HUES6 (cell line): ENCODE measurements at regions not wholly inside any gene's neighbourhood (a gene's known extent, or its start where the extent isn't known, plus 50 kb on each side); places are given as distances from the start of the nearest gene placed in this dataset.
"Not testable (repeated sequence)": the region's sequence is repeated elsewhere in the genome, so short reads cannot be mapped to it uniquely, and the experiment has no call there.

ENCODE experiments used
- H3K27ac ChIP-seq: 2 replicates; pipeline ENCODE4 v1.7.0; 2013; ENCODE audit warnings: low read depth, mild to moderate bottlenecking, low read length, inconsistent platforms
- H3K27me3 ChIP-seq: 2 replicates; pipeline ENCODE4 v1.6.1; 2013; ENCODE audit warnings: low read length; ENCODE audit not compliant: control insufficient read depth, insufficient read depth
- H3K36me3 ChIP-seq: 2 replicates; pipeline ENCODE4 v1.6.1; 2013; ENCODE audit warnings: low read length; ENCODE audit not compliant: control insufficient read depth, insufficient read depth
- H3K4me1 ChIP-seq: 2 replicates; pipeline ENCODE4 v1.6.1; 2013; ENCODE audit warnings: low read length; ENCODE audit not compliant: control insufficient read depth, insufficient read depth
- H3K4me3 ChIP-seq: 2 replicates; pipeline ENCODE4 v1.5.1; 2013; ENCODE audit warnings: low read depth, low read length
- H3K9ac ChIP-seq: one replicate; pipeline ENCODE4 v1.6.1; 2013; ENCODE audit warnings: mild to moderate bottlenecking, low read length
- H3K9me3 ChIP-seq: 2 replicates; pipeline ENCODE4 v1.6.1; 2013; ENCODE audit warnings: low read depth, low read length; ENCODE audit not compliant: control insufficient read depth, insufficient read depth

DNA sequence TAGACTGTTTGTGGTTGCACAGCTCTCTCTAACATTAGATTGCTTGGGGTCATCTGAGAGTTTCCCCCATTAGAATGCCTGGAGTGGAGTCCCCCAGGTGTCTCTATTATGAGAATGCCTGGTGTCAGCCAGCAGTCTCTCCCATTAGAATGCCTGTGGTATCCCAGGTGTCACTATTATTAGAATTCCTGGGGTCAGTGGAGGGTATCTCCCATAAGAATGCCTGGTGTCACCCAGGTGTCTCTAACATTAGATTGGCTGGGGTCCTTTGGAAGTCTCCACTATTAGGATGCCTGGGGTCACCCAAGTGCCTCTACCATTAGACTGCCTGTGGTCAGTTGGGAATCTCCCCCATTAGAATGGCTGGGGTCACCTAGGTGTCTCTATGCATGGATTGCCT lies 1495.1 kb downstream of the UQCRFS1 start:
- Histone ChIP-seq H3K4me1 (no peaks in the 10 kb centered on the region), H3K36me3 (no peaks in the 10 kb centered on the region), H3K27ac (no peak overlapping the region), H3K4me3 (no peak overlapping the region), H3K9ac (no peak overlapping the region), H3K27me3 (no peaks in the 10 kb centered on the region), H3K9me3 (peaks cover 70% of the 10 kb centered on the region)

DNA sequence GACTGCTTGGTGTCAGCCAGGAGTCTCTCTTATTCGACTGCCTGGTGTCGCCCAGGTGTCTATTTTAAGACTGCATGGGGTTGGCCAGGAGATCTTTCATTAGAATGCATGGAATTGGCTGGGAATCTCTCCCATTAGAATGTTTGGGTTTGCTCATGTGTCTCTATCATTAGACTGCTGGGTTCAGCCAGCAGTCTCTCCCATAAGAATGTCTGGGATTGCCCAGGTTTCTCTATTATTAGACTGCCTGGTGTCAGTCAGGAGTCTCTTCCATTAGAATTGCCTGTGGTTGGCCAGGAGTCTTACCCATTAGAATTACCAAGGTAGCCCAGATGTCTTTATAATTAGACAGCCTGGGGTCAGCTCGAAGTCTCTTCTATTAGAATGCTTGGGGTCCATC lies 1496.0 kb downstream of the UQCRFS1 start:
- Histone ChIP-seq H3K4me3 (no peak overlapping the region), H3K9me3 (peaks cover 70% of the 10 kb centered on the region)

DNA sequence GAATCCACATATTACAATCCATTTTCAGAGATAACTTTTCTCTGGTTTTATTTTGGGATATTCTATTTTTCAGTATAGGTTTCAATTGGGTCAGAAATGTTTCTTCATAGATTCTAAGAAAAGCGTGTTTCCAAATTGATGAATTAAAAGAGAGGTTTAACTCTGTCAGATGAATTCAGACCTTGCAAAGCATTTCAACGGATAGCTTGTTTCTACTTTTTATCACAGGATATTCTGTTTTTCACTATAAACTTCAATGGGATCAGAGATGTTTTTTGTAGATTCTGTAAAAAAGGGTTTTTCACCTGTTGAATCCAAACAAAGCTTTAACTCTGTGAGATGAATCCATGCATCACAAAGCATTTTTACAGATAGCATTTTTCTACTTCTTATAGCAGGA lies 1498.1 kb downstream of the UQCRFS1 start:
- Histone ChIP-seq H3K4me3 (no peak overlapping the region), H3K27ac (no peak overlapping the region), H3K9me3 (peaks cover 76% of the 10 kb centered on the region)

More for the DNA sequence above, 1496.0 kb downstream of the UQCRFS1 start:
- no peaks in the 10 kb centered on the region for H3K36me3 ChIP-seq
- H3K27ac ChIP-seq = no peak overlapping the region
- H3K27me3 ChIP-seq = no peaks in the 10 kb centered on the region
- no peaks in the 10 kb centered on the region for H3K4me1 ChIP-seq
- H3K9ac ChIP-seq = no peak overlapping the region

DNA sequence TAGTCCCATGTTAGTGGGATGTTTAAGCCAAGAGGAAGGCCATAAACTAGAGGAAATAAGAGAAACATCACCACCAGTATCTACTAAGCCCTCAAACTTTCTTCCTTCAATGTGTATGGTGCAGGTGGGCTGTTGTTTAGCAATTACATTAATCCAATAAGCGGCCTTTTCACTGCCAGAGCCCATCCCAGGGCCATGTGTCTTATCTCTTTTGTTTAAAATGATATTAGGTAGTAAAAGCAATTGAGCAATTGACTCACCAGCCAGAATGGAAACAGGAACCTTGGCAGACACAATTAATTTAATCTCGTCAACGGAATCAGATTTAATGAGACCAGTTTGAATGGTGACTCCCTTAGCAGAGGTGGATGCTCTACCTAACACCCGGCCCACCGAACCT lies 1503.5 kb downstream of the UQCRFS1 start:
- Histone ChIP-seq H3K36me3 (no peaks in the 10 kb centered on the region), H3K9ac (no peak overlapping the region), H3K4me3 (no peak overlapping the region), H3K27me3 (no peaks in the 10 kb centered on the region), H3K4me1 (no peaks in the 10 kb centered on the region), H3K27ac (no peak overlapping the region), H3K9me3 (peaks cover 69% of the 10 kb centered on the region)

More for the DNA sequence above, 1498.1 kb downstream of the UQCRFS1 start:
- no peaks in the 10 kb centered on the region for H3K36me3 ChIP-seq
- H3K9ac ChIP-seq = no peak overlapping the region
- no peaks in the 10 kb centered on the region for H3K27me3 ChIP-seq
- no peaks in the 10 kb centered on the region for H3K4me1 ChIP-seq

DNA sequence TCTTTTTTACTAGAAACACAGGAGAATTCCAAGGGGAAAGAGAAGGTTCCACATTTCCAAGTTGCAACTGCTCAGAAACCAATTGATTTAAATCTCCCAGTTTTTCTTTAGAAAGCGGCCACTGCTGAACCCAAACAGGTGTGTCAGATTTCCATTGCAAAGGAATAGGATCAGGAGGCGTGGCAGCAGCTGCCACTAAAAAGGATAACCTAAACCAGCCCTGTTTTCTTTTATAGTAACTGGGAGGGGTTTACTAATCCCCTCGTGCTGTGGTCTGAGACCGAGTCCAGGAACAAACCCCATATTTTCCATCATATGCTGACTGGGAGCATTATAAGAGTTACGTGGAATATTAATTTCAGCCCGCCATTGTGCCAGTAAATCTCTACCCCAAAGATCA lies 1504.0 kb downstream of the UQCRFS1 start:
- H3K36me3 ChIP-seq, H3K27ac ChIP-seq, H3K9ac ChIP-seq, H3K4me3 ChIP-seq, H3K27me3 ChIP-seq, H3K4me1 ChIP-seq: not testable (repeated sequence)
- peaks cover 67% of the 10 kb centered on the region for H3K9me3 ChIP-seq

DNA sequence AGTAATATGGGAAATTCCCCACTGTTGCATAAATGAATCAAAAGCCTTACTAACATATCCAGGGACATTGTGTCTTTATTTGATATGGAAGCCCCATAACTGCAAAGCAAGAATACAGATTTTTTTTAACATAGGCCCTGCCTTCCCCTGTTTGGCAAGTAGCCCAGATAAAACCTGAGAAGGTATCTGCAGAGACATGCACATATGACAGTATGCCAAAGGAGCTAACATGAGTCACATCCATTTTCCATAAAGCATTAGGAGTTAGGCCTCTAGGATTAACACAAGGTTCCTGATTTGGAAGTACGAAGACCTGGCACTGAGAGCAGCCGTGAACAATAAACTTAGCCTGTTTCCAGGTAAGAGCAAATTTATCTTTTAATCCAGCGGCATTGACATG lies 1505.9 kb downstream of the UQCRFS1 start:
- H3K9me3 ChIP-seq = peaks cover 69% of the 10 kb centered on the region
- H3K27ac ChIP-seq = not testable (repeated sequence)

DNA sequence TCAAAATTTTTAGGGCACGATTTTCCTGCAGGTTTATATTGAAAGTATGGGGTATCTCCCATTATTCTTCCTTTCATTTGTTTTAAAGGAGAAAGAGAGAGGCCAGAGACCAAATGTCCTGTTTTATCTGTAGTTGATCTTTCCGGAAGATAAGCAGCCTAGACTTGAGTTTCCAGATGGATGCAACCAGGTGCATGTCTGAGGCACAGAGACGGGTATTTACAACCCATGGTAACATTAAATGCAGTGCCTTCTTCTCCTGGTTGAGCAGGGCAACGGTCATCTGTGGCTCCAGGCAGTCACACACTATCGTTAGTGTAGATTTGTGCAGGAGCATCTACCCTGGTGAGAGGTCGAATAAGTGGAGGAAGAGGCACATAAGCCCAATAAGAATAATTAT lies 1507.1 kb downstream of the UQCRFS1 start:
- H3K27me3 ChIP-seq = no peaks in the 10 kb centered on the region
- peaks cover 68% of the 10 kb centered on the region for H3K9me3 ChIP-seq
- no peak overlapping the region for H3K27ac ChIP-seq

More for the DNA sequence above, 1505.9 kb downstream of the UQCRFS1 start:
- not testable (repeated sequence) for H3K9ac ChIP-seq, H3K4me3 ChIP-seq, H3K4me1 ChIP-seq, H3K36me3 ChIP-seq, H3K27me3 ChIP-seq

DNA sequence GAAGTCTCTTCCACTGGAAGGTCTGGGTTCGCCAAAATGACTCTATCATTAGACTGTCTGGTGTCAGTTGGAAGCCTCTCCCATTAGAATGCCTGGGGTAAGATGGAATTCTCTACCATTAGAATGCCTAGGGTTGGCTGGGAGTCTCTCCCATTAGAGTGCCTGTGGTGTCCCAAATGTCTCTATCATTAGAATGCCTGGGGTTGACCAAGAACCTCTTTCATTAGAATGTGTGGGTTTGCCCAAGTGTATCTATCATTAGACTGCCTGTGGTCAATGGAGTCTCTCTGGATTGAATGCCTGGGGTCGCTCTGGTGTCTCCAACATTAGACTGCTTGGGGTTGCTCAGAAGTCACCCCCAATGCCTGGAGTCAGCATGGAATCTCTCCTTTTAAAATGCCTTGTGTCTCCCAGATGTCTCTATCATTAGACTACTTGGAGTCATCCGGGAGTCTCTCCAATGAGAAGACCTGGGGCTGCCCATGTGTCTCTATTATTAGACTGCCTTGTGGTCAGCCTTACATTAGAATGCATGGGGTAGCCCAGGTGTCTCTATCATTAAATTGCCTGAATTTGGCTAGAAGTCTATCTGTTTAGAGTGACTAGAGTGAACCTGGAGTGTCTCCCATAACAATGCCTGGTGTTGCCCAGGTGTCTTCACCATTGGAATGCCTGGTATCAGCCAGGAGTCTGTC lies 1518.4 kb downstream of the UQCRFS1 start:
- no peaks in the 10 kb centered on the region for H3K36me3 ChIP-seq
- H3K4me1 ChIP-seq = no peaks in the 10 kb centered on the region
- peaks cover 50% of the 10 kb centered on the region for H3K9me3 ChIP-seq
- H3K27me3 ChIP-seq = no peaks in the 10 kb centered on the region; the same call in 1 of the 2 replicates
- H3K9ac ChIP-seq = no peak overlapping the region
- no peak overlapping the region for H3K4me3 ChIP-seq
- H3K27ac ChIP-seq = no peak overlapping the region

More for the DNA sequence above, 1507.1 kb downstream of the UQCRFS1 start:
- no peak overlapping the region for H3K9ac ChIP-seq
- no peaks in the 10 kb centered on the region for H3K4me1 ChIP-seq
- no peaks in the 10 kb centered on the region for H3K36me3 ChIP-seq
- H3K4me3 ChIP-seq = no peak overlapping the region

DNA sequence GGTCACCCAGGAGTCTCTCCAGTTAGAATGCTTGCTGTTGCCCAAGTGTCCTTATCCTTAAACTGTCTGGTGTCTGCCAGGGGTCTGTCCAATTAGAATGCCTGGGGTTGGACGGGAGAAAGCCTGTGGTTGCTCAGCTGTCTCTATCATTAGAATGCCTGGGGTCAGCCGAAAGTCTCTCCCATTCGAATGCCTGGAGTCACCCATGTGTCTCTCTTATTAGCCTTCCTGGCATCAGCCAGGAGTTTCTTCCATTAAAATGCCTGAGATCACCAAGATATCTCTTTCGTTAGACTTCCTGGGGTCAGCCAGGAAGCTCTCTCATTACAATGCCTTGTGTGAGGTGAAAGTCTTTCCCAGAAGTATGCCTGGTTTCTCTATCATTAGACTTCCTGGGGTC lies 1521.0 kb downstream of the UQCRFS1 start:
- Histone ChIP-seq H3K27me3 (no peaks in the 10 kb centered on the region; the same call in 1 of the 2 replicates), H3K9ac (no peak overlapping the region)

DNA sequence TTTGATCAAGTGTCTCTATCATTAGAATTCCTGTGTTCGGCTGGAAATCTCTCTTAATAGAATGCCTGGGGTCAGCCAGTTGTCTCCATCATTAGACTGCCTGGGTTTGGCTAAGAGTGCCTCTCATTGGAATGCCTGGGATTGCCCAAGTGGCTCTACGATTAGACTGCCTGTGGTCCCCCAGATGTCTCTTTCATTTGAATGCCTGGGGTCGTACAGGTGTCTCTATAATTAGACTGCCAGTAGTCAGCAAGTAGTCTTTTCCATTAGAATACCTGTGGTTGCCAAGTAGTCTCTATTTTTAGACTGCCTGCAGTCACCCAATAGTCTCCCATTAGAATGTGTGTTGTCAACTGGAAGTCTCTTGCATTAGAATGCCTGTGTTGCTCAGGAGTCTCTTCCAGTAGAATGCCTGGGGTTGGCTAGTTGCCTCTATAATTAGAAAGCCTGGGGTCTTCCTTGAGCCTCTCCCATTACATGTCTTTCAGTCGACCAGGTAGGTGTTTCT lies 1523.2 kb downstream of the UQCRFS1 start:
- H3K9ac ChIP-seq = no peak overlapping the region
- H3K27ac ChIP-seq = no peak overlapping the region
- no peaks in the 10 kb centered on the region; the same call in 1 of the 2 replicates for H3K27me3 ChIP-seq
- H3K4me1 ChIP-seq = no peaks in the 10 kb centered on the region
- no peaks in the 10 kb centered on the region for H3K36me3 ChIP-seq
- no peak overlapping the region for H3K4me3 ChIP-seq
- H3K9me3 ChIP-seq = peaks cover 66% of the 10 kb centered on the region

More for the DNA sequence above, 1521.0 kb downstream of the UQCRFS1 start:
- peaks cover 62% of the 10 kb centered on the region for H3K9me3 ChIP-seq
- H3K4me1 ChIP-seq = no peaks in the 10 kb centered on the region
- no peaks in the 10 kb centered on the region for H3K36me3 ChIP-seq
- H3K27ac ChIP-seq = no peak overlapping the region
- H3K4me3 ChIP-seq = no peak overlapping the region

DNA sequence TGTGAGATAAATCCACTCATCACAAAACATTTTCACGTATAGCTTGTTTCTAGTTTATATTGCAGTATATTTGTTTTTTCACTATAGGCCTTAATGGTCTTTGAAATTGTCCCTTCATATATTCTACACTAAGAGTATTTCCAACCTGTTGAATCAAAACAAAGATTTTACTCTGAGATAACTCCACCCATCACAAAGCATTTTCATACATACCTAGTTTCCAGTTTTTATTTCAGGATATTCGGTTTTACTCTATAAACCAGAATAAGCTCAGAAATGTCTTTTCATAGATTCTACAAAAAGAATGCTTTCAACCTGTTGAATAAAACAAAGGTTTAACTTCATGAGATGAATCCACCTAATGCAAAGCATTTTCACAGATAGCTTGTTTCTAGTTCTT lies 1528.7 kb downstream of the UQCRFS1 start:
- H3K9me3 ChIP-seq = peaks cover 65% of the 10 kb centered on the region
- H3K4me3 ChIP-seq = no peak overlapping the region
- no peaks in the 10 kb centered on the region for H3K27me3 ChIP-seq
- H3K36me3 ChIP-seq = no peaks in the 10 kb centered on the region
- H3K9ac ChIP-seq = no peak overlapping the region
- no peaks in the 10 kb centered on the region for H3K4me1 ChIP-seq
- no peak overlapping the region for H3K27ac ChIP-seq
